HEK293 (cell line): ENCODE measurements at regions not wholly inside any gene's neighbourhood (a gene's known extent, or its start where the extent isn't known, plus 50 kb on each side); places are given as distances from the start of the nearest gene placed in this dataset.
A peak's percentile ranks its signal among the peaks of the same experiment; 100 is the strongest.

Experiments used
- CTCF ChIA-PET: fragments of 350-600 bp; formaldehyde crosslinking; extraction: SDS; loops from one replicate; lab custom pipeline; 2021; ENCODE audit warnings: antibody characterized with exemption; lab: Yijun Ruan, JAX
- POLR2A ChIA-PET: fragments of 300-600 bp; formaldehyde crosslinking; extraction: SDS; loops from one replicate; lab custom pipeline; 2020; ENCODE audit warnings: antibody characterized with exemption, inconsistent platforms; lab: Yijun Ruan, JAX
- H3K27ac ChIP-seq: fragments of 200-500 bp; sonication (Bioruptor generic); 2 replicates; pipeline ENCODE4 v1.5.1; 2014; ENCODE audit warnings: low read depth, low read length, control low read depth, inconsistent platforms; ENCODE audit errors: extremely low read depth
- H3K36me3 ChIP-seq, 2 experiments: fragments of 200-500 bp in 1 of 2; sonication (Bioruptor generic) in 1 of 2; 1 replicate in 1 of 2; 2 replicates in 1 of 2; pipeline ENCODE4 v1.5.1; 2014 to 2017; ENCODE audit warnings: inconsistent platforms in 2 of 2, low read length in 2 of 2; ENCODE audit not compliant: control insufficient read depth in 2 of 2, insufficient read depth in 1 of 2
- H3K4me1 ChIP-seq: fragments of 200-500 bp; sonication (Bioruptor generic); 2 replicates; pipeline ENCODE4 v1.5.1; 2014; ENCODE audit warnings: mild to moderate bottlenecking, low read length, inconsistent platforms; ENCODE audit not compliant: control insufficient read depth, insufficient read depth
- H3K4me3 ChIP-seq: 2 replicates; pipeline ENCODE4 v1.5.1; 2011; ENCODE audit warnings: low read depth, mild to moderate bottlenecking, control low read depth, low read length, moderate library complexity
- H3K9me3 ChIP-seq: fragments of 200-500 bp; sonication (Bioruptor generic); 2 replicates; pipeline ENCODE4 v1.5.1; 2014; ENCODE audit warnings: low read depth, low read length, inconsistent platforms; ENCODE audit not compliant: control insufficient read depth, insufficient read depth
- BCL6B ChIP-seq: fragments of 450-650 bp; formaldehyde crosslinking; IDR thresholded peaks from 2 replicates; pipeline ENCODE4 v1.5.1; 2017; ENCODE audit warnings: missing biosample characterization, missing genetic modification characterization
- GLI4 ChIP-seq: fragments of 450-650 bp; formaldehyde crosslinking; IDR thresholded peaks from 2 replicates; pipeline ENCODE4 v1.5.1; 2016; ENCODE audit warnings: missing biosample characterization, missing genetic modification characterization
- KLF16 ChIP-seq: fragments of 450-650 bp; formaldehyde crosslinking; IDR thresholded peaks from 2 replicates; pipeline ENCODE4 v1.5.1; 2017; ENCODE audit warnings: missing biosample characterization, missing genetic modification characterization
- OSR2 ChIP-seq: fragments of 450-650 bp; formaldehyde crosslinking; IDR thresholded peaks from 2 replicates; pipeline ENCODE4 v1.5.1; 2016; ENCODE audit warnings: missing biosample characterization, missing genetic modification characterization
- PRDM1 ChIP-seq: fragments of 450-650 bp; formaldehyde crosslinking; IDR thresholded peaks from 2 replicates; pipeline ENCODE4; 2016; ENCODE audit warnings: missing biosample characterization, missing genetic modification characterization
- PRDM2 ChIP-seq: fragments of 450-650 bp; formaldehyde crosslinking; IDR thresholded peaks from 2 replicates; pipeline ENCODE4 v1.5.1; 2016; ENCODE audit warnings: missing biosample characterization, missing genetic modification characterization, borderline replicate concordance
- SETDB1 ChIP-seq: IDR thresholded peaks from one replicate; pipeline ENCODE4 v1.6.1; 2017; ENCODE audit warnings: mild to moderate bottlenecking, low read length, moderate library complexity, mixed read lengths; ENCODE audit not compliant: insufficient read length
- ZFP41 ChIP-seq: fragments of 450-650 bp; formaldehyde crosslinking; IDR thresholded peaks from 2 replicates; pipeline ENCODE4 v1.5.1; 2016; ENCODE audit warnings: missing biosample characterization, missing genetic modification characterization, borderline replicate concordance
- ZNF175 ChIP-seq: fragments of 450-650 bp; formaldehyde crosslinking; IDR thresholded peaks from 2 replicates; pipeline ENCODE4 v1.5.1; 2016; ENCODE audit warnings: missing biosample characterization, missing genetic modification characterization
- ZNF19 ChIP-seq: fragments of 450-650 bp; formaldehyde crosslinking; IDR thresholded peaks from 2 replicates; pipeline ENCODE4; 2016; ENCODE audit warnings: missing biosample characterization, missing genetic modification characterization, low read depth
- ZNF335 ChIP-seq: fragments of 450-650 bp; formaldehyde crosslinking; conservative IDR thresholded peaks from 2 replicates; pipeline ENCODE4 v1.5.1; 2016; ENCODE audit warnings: missing biosample characterization, missing genetic modification characterization
- ZNF362 ChIP-seq: fragments of 450-650 bp; formaldehyde crosslinking; IDR thresholded peaks from 2 replicates; pipeline ENCODE4 v1.5.1; 2016; ENCODE audit warnings: missing biosample characterization, missing genetic modification characterization
- ZNF529 ChIP-seq: fragments of 450-650 bp; formaldehyde crosslinking; IDR thresholded peaks from 2 replicates; pipeline ENCODE4 v1.5.1; 2017; ENCODE audit warnings: missing genetic modification characterization, missing biosample characterization; ENCODE audit not compliant: insufficient replicate concordance
- ZNF561 ChIP-seq: fragments of 450-650 bp; IDR thresholded peaks from 2 replicates; pipeline ENCODE4 v1.5.1; 2018; ENCODE audit warnings: missing biosample characterization, missing genetic modification characterization, borderline replicate concordance
- ZNF585B ChIP-seq: fragments of 450-650 bp; formaldehyde crosslinking; IDR thresholded peaks from 2 replicates; pipeline ENCODE4 v1.5.1; 2016; ENCODE audit warnings: missing biosample characterization, missing genetic modification characterization
- ZNF596 ChIP-seq: fragments of 450-650 bp; IDR thresholded peaks from 2 replicates; pipeline ENCODE4 v1.5.0; 2018; ENCODE audit warnings: missing biosample characterization, mild to moderate bottlenecking, missing genetic modification characterization, moderate library complexity
- ZNF623 ChIP-seq: fragments of 450-650 bp; formaldehyde crosslinking; IDR thresholded peaks from 2 replicates; pipeline ENCODE4 v1.5.1; 2016; ENCODE audit warnings: missing biosample characterization, missing genetic modification characterization
- ZNF704 ChIP-seq: fragments of 450-650 bp; formaldehyde crosslinking; IDR thresholded peaks from 2 replicates; pipeline ENCODE4 v1.5.1; 2016; ENCODE audit warnings: missing biosample characterization, missing genetic modification characterization
- ZNF830 ChIP-seq: fragments of 450-650 bp; IDR thresholded peaks from 2 replicates; pipeline ENCODE4 v1.5.0; 2018; ENCODE audit warnings: missing biosample characterization, missing genetic modification characterization, low read depth, mild to moderate bottlenecking, moderate library complexity
- ZXDB ChIP-seq: fragments of 450-650 bp; formaldehyde crosslinking; IDR thresholded peaks from 2 replicates; pipeline ENCODE4 v1.5.1; 2016; ENCODE audit warnings: missing biosample characterization, missing genetic modification characterization

- no peaks in the 10 kb centered on the region for H3K4me1 ChIP-seq
- no peaks in the 10 kb centered on the region; the same call in 1 of the 2 replicates for H3K9me3 ChIP-seq
- CTCF ChIA-PET: no interaction called here
- no peak overlapping the region for H3K4me3 ChIP-seq
- no peaks in the 10 kb centered on the region for H3K36me3 ChIP-seq
- TF ChIP-seq ZXDB (no peak), SETDB1 (peak; percentile 59), PRDM2 (tag by site-specific recombination) (no peak)
- POLR2A ChIA-PET: no interaction called here
- H3K27ac ChIP-seq: no peak overlapping the region
Measured at GRCh38 chr15:94987085-94987484, 755.7 kb downstream of the MCTP2 start.

- no peaks in the 10 kb centered on the region; the same call in 1 of the 2 replicates for H3K9me3 ChIP-seq
- CTCF ChIA-PET: interaction anchor here (0.6 to 0.7 kb wide), 2 partner anchors 186 to 275 kb away, joined by 3 to 4 read pairs; no protein-coding TSS in a partner anchor
- TF ChIP-seq ZNF704 (tag by site-specific recombination) (no peak), ZNF335 (tag by site-specific recombination) (no peak), ZNF175 (no peak), BCL6B (no peak), KLF16 (no peak), GLI4 (tag by site-specific recombination) (no peak), ZNF585B (tag by site-specific recombination) (no peak), ZNF830 (tag by site-specific recombination) (no peak)
- TF ChIP-seq, all 188 proteins: peak for 0
- POLR2A ChIA-PET: no interaction called here
- Histone ChIP-seq H3K4me3 (no peak overlapping the region), H3K27ac (no peak overlapping the region), H3K4me1 (no peaks in the 10 kb centered on the region), H3K36me3 (no peaks in the 10 kb centered on the region)
Measured at GRCh38 chr15:94991718-94992117, 760.4 kb downstream of the MCTP2 start.

GRCh38 chr15:95009635-95010034, 778.3 kb downstream of the MCTP2 start:
- ChIA-PET POLR2A (no interaction called here), CTCF (interaction anchor here (0.7 to 1.0 kb wide), 2 partner anchors 280 to 428 kb away, joined by 3 read pairs; no protein-coding TSS in a partner anchor)
- no peak overlapping the region for H3K4me3 ChIP-seq
- H3K4me1 ChIP-seq: no peaks in the 10 kb centered on the region
- no peaks in the 10 kb centered on the region for H3K9me3 ChIP-seq
- no peaks in the 10 kb centered on the region for H3K36me3 ChIP-seq
- no peak overlapping the region for H3K27ac ChIP-seq
- TF ChIP-seq PRDM1 (tag by site-specific recombination) (no peak), ZFP41 (tag by site-specific recombination) (no peak), ZNF362 (no peak), ZNF704 (tag by site-specific recombination) (no peak), ZNF529 (tag by site-specific recombination) (no peak), ZNF596 (tag by site-specific recombination) (no peak), ZNF561 (tag by site-specific recombination) (no peak), ZNF623 (tag by site-specific recombination) (no peak), ZNF19 (tag by site-specific recombination) (no peak), OSR2 (tag by site-specific recombination) (no peak)
